GM21528 (cell line): ENCODE measurements at regions not wholly inside any gene's neighbourhood (a gene's known extent, or its start where the extent isn't known, plus 50 kb on each side); places are given as distances from the start of the nearest gene placed in this dataset.

ENCODE experiments used
- ATAC-seq: cut with Tn5 transposase; IDR thresholded peaks from one replicate; pipeline ENCODE4 v1.9.1; 2021; ENCODE audit warnings: mild to moderate bottlenecking, moderate library complexity; ENCODE audit not compliant: unreplicated experiment, low FRiP score

DNA sequence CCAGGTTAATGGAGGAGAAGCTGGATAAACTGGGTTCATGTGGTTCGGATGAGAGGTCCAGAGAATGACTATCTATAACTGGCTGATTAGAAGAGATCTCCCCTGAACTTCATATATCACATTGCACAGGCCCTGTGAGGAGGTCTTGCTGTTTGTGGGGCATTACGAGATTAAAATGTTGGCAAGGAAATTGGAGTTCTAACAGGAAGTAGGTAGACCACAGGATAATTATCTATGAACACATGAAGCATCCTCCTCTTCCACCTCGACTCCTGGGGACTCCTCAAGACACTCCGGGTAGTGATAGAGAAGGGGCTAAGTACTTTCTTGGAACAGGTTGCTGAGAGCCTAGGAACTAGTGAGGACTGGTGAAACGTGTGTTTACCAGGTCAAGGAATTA lies 418.8 kb downstream of the KCNH5 start:
- no peak for ATAC-seq

DNA sequence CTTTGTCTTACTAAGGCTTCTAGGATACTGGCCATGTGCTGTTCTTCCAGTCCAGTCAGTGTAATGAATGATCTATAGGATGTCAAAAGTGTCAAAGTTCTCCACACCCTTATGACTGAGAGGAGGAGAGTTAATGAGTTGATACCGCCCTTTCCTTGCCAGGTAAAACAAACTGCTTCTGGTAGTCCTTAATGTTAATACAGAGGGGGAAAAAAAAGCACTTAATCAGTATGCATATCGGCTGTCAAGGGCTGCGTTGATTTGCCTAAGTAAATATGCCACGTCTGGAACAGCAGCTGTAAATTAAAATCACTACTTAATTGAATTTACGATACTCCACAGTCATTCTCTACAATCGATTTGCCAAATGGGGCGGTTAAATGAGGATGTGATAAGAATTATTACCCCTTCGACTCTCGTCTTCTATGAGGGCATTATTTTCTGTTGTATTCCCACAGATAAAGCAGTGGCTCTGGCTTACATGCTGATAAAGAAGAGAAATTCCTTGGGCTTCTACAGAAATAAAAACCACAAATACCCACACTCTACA lies 416.0 kb downstream of the KCNH5 start:
- ATAC-seq: no peak

DNA sequence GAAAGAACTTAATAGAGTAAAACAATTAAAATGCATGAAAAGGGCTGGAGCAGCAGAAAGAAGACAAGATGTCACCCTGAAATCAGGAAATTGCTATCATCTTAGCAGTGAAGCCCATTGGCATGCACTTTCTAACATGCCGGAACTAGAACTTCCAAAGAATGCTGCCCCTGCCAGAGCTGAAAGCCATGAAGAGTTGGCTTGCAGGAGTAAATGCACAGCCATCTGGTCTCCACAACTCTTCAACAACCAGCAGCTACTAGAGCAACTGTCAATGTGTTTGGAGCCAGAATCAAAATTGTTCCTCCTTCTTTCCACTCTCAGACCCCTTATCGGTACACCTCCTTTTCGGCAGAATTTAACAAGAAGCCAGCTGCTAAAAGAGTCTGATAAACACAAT lies 414.1 kb downstream of the KCNH5 start:
- no peak for ATAC-seq

DNA sequence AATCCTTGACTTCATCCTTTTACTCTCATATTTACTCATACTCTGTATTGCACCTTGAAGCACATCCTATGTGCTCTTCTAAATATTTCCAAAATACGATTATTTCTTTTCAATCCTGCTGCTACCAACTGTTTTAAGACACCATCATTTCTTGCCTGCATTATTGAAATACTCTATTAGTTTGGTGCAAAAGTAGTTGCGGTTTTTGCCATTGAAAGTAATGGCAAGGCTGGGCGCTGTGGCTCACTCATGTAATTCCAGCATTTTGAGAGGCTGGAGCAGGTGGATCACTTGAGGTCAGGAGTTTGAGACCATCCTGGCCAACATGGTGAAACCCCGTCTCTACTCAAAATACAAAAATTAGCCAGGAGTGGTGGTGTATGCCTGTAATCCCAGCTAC lies 412.5 kb downstream of the KCNH5 start:
- ATAC-seq: no peak

DNA sequence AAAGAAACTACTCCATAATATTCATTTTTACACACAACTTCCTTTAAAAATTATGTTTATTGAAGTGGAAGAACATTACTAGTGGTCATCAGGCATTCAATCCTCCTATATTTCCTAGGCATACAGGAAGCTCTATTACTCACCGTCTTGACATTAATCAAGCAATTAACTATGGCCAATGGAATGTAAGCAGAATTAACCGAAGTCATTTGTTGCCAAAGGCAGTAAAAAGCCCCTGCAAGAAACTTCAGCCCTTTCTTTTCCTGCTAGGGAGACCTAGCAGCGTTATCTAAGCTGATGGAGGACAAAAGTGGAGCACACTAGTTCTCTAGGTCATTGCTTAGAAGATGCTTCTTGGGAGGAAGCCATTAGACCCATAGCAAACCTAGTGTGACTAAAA lies 399.6 kb downstream of the KCNH5 start:
- ATAC-seq: no peak
